HL-60 (cell line): ENCODE measurements at regions not wholly inside any gene's neighbourhood (a gene's known extent, or its start where the extent isn't known, plus 50 kb on each side); places are given as distances from the start of the nearest gene placed in this dataset.

Experiments used
- POLR2AphosphoS5 ChIP-seq: IDR thresholded peaks from 2 replicates; pipeline ENCODE4 v1.6.1; 2012; ENCODE audit warnings: low read depth
- TF ChIP-seq, protein P1 (sequence below): IDR thresholded peaks from one replicate; pipeline ENCODE4 v1.5.1; 2011; ENCODE audit warnings: low read length, control low read depth, inconsistent platforms; ENCODE audit not compliant: insufficient read depth

GRCh38 chr13:73428137-73428536, 369.3 kb downstream of the KLF5 start:
- no peak for TF ChIP-seq POLR2AphosphoS5
- TF ChIP-seq, protein P1, sequence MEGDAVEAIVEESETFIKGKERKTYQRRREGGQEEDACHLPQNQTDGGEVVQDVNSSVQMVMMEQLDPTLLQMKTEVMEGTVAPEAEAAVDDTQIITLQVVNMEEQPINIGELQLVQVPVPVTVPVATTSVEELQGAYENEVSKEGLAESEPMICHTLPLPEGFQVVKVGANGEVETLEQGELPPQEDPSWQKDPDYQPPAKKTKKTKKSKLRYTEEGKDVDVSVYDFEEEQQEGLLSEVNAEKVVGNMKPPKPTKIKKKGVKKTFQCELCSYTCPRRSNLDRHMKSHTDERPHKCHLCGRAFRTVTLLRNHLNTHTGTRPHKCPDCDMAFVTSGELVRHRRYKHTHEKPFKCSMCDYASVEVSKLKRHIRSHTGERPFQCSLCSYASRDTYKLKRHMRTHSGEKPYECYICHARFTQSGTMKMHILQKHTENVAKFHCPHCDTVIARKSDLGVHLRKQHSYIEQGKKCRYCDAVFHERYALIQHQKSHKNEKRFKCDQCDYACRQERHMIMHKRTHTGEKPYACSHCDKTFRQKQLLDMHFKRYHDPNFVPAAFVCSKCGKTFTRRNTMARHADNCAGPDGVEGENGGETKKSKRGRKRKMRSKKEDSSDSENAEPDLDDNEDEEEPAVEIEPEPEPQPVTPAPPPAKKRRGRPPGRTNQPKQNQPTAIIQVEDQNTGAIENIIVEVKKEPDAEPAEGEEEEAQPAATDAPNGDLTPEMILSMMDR, result no peak
